Left hindlimb (tissue), 1 donor: ENCODE measurements at regions not wholly inside any gene's neighbourhood (a gene's known extent, or its start where the extent isn't known, plus 50 kb on each side); places are given as distances from the start of the nearest gene placed in this dataset.

Experiments used
- DNase-seq: peaks from one replicate; pipeline ENCODE4 v3.0.0-alpha.2; 2018

- DNase-seq = no peak
These were observed 51.0 kb upstream of the ARL8B start for GRCh38 chr3:5071061-5071460.

- DNase-seq = no peak
These were observed 49.8 kb upstream of the ARL8B start for GRCh38 chr3:5072100-5072816.
